Stomach (tissue), 4 donors: ENCODE measurements at regions not wholly inside any gene's neighbourhood (a gene's known extent, or its start where the extent isn't known, plus 50 kb on each side); places are given as distances from the start of the nearest gene placed in this dataset.

Source experiments
- CTCF ChIP-seq, 7 experiments: fragments of 450-650 bp in 4 of 7; fragments of 200-600 bp in 3 of 7; sonication (generic) in 3 of 7; IDR thresholded peaks; one replicate each; pipeline ENCODE4 v1.5.1; 2016 to 2019; ENCODE audit warnings: antibody characterized with exemption in 7 of 7, control low read depth in 2 of 7, mild to moderate bottlenecking in 1 of 7
- EP300 ChIP-seq: sonication (generic); formaldehyde crosslinking; IDR thresholded peaks from one replicate; pipeline ENCODE4 v1.6.1; 2017; ENCODE audit warnings: antibody characterized with exemption

- TF ChIP-seq CTCF (IDR thresholded peaks at IDR 0.05) (no peak), EP300 (no peak)
Measured at GRCh38 chr1:189904509-189904908, 573.2 kb downstream of the BRINP3 start.
